Stimulated activated CD4-positive, alpha-beta T cell treated with anti-CD3 and anti-CD28 coated beads, Interleukin-12 subunit alpha, Interleukin-12 subunit beta, amount 100 ng/mL, for 4 hours (primary cell): ENCODE measurements at regions not wholly inside any gene's neighbourhood (a gene's known extent, or its start where the extent isn't known, plus 50 kb on each side); places are given as distances from the start of the nearest gene placed in this dataset.
"Not testable (repeated sequence)": the region's sequence is repeated elsewhere in the genome, so short reads cannot be mapped to it uniquely, and the experiment has no call there.

ENCODE experiments used
- DNase-seq: peaks from one replicate; pipeline ENCODE4 v3.0.0-alpha.2; 2020

GRCh38 chr11:87967459-87967858 is 207.8 kb downstream of the RAB38 start:
- DNase-seq: no peak

DNA sequence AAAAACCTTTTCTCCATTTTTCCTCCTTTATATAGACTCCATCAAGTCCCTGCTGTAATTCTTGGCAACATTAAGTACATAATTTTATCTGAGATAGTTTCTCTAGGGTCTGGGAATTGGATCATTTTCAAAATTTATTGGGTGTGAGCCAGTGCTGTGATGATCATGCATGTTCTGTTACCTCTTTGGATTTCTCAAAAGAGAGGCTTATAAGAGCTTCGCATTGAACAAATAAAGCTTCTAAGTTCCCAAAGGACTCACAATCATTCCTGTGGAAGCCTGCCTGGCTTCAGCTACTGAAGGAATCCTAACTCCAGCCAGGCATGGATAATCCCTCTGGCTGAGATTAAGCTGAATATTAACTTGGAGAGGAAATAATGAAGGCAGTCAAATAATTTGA is 208.5 kb downstream of the RAB38 start:
- DNase-seq: no peak

GRCh38 chr11:87966216-87966615 is 209.0 kb downstream of the RAB38 start:
- DNase-seq: no peak

DNA sequence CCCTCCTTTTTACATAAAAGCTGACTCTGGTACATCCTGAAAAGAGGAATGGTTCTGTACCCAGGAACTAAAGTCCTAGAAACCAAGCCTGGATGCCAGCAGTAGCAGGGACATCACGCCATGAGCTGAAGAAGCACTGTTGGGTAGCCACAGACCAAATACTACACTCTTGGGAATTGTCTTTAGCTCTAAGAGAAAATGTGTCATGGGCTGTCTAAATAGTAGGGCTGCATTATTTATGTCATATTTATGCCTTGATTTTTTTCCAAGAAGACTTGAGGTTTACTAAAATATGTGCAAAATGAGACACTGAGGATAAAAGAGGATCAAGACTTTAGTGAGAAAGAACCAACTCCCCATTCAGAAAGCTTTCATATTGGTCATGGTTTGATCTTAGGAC is 213.6 kb downstream of the RAB38 start:
- DNase-seq: no peak

- no peak for DNase-seq
These were observed 217.3 kb downstream of the RAB38 start for GRCh38 chr11:87957961-87958360.

DNA sequence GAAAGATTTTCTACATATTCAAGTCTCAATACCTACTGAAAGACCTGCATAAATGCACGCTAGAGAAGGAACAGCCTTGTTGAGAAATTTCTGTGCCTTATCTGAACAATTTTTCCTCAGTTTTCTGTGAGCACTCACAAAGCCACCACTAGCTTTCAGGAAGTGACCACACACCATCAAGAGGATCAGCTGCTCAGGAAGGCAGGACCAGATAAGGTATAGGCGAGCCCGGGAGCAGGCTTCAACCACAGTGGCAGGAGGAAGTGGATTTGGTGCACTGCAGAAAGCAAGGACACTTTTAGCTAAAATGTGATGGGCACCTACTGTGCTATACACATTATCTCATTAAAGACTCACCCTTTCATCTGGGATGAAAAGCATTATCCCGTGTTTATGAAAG is 220.8 kb downstream of the RAB38 start:
- no peak for DNase-seq

DNA sequence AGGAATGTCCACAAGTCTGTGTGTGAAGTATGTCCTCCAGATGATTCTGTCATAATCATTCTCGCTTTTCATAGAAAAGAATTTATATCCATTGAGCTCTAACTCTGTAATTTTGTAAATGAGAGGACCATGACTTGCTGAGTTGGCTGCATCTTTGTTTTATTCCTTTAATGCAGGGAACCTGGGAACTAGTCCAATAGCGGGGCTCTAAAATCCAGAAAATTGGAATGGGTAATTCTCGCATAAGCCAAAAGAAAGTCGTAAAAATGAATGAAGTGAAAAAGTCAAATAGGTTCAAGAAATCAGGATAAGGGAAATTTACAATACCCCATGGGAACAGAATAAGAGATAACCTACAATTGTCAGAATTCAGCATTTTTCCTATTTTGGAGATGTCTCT is 232.5 kb downstream of the RAB38 start:
- DNase-seq: no peak

DNA sequence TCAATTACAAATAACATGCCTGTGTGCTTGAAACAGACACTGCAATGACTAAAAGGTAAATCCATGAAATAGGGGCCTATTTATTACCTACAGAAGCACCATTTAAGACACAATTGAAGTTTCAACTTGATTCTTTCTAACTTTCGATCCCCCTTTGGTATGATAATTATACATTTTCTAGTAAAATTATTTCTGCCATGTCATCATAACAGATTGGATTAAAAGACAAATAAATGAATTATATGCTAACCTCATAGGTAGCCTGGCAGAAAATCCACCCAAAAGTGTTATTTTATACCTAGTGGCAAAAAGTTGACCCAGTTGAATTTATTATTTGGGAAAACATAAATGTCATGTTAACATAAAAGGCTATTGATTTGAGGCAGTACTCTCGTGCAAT is 241.1 kb downstream of the RAB38 start:
- DNase-seq: no peak

DNA sequence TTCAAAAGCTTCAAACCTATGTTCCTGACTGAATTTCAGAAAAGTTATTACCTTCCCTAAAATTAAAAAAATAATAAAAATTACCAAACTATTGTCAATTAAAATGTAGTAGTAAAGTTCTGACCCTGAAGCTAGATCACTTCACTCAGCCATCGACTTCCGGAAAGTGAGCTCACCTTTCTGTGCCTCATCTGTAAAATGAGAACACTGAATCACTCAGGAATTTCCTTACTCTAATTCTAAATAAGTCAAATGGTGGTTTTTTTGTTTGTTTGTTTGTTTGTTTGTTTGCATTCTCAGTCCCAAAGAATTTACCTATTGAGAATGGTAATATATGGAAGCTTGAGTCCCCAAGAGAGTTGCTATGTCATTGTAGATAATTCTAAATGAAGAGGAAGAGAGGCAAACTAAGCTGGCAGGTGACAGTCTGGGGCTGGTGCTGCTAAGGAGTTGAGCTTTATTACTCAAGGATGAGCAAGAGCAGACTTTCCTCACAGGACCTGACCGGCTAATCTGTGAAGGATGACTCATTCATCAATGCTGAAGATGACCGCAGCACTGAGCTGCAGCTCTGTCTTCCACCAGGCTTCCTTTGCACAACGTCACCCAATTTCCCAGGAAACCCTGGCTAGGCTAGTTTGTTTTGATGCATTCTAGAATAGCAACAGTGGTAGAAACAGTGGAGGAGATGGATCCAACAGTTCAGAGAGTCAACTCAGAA is 248.8 kb downstream of the RAB38 start:
- DNase-seq: no peak

GRCh38 chr11:87924125-87924524 is 251.1 kb downstream of the RAB38 start:
- DNase-seq: no peak

- no peak for DNase-seq
These were observed 258.1 kb downstream of the RAB38 start for GRCh38 chr11:87917111-87917510.

- DNase-seq: no peak
These were observed 266.1 kb downstream of the RAB38 start for GRCh38 chr11:87909178-87909577.

DNA sequence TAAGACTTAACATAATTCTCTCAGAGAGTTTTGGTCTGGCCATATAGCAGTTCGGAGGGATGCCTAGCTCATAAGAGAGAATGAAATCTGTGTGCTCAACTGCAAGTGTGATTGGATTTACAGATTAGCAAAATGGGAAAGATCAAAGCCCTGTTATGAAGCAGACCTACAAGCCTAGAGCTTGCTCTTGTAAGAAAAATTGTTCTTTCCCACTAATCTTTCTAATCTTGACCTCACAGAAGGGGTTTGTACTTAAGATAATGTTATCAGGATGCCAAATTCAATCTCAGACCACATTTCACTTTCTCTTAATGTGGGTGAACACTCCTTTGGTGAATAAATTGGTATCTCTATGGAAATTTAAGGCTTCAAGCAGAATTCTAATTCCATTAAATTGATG is 267.2 kb downstream of the RAB38 start:
- no peak for DNase-seq

- no peak for DNase-seq
These were observed 271.9 kb downstream of the RAB38 start for GRCh38 chr11:87903345-87903744.

- no peak for DNase-seq
These were observed 273.9 kb downstream of the RAB38 start for GRCh38 chr11:87901341-87901740.

DNA sequence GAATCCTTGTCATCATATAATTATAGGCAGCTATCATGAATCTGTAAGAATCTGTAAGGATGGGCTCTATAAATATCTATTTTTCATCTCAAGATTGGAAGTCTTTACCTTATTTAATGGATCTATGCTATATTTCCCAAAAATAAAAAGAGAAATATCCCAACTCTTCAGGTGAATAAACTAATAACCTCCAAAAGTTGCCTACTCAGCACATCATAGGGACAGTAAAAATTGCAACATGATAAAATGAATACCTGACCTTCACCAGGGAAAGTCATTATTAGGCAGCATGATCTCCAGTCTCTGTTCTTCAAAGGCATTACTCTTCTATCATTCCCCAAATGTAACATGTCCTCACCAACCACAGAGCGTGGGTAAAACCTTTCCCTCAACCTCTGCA is 277.3 kb downstream of the RAB38 start:
- no peak for DNase-seq

GRCh38 chr11:87897071-87897470 is 278.2 kb downstream of the RAB38 start:
- DNase-seq: no peak

DNA sequence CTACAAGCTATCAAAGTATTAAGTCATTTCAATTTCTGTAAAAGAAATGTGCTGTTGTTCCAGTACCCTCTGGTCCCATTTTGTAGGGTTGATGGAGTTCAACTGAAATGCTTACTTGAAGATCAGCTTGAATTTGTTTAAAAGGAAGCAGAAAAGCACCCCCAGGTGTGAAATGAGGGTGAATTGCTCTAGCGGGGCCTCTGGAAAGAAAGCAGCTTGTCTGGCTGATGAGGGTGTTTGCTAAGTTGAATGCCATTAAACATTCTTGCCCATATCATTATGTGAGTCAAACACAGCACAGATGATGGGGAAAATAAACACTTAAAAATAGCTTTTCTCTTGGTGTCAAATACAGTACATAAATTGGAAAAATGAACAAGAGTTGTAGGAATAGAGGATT is 280.3 kb downstream of the RAB38 start:
- DNase-seq: no peak

GRCh38 chr11:87892291-87892690 is 283.0 kb downstream of the RAB38 start:
- no peak for DNase-seq

DNA sequence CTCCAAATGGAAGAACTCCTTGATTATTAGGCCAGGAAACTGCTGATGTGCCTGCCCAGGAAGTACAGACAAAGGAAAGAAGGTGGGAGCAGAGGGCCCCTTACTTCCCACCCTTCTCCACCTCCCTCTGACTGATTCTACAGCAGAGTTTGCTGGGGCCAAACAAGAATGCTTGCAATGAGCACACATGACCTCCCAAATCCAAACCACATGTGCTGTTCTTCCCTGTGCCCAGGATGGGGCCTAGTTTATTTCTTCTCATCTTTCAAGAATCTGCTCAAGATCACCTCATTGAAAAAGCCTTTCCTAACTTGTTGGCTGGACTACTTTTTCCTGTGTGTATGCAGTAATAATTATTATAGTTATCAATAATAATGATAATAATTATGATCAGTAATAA is 286.1 kb downstream of the RAB38 start:
- DNase-seq: no peak

DNA sequence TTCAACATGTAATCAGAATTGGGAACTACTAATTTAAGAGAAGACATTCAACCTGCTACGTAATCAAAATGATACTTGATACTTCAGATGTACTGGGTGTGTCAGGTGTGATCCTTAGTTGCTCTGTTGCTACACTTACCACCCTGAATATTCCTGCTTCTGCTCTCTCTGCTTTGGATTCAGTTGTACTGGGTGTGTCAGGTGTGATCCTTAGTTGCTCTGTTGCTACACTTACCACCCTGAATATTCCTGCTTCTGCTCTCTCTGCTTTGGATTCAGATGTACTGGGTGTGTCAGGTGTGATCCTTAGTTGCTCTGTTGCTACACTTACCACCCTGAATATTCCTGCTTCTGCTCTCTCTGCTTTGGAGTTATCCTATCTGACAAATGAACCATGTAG is 290.2 kb downstream of the RAB38 start:
- DNase-seq: not testable (repeated sequence)

DNA sequence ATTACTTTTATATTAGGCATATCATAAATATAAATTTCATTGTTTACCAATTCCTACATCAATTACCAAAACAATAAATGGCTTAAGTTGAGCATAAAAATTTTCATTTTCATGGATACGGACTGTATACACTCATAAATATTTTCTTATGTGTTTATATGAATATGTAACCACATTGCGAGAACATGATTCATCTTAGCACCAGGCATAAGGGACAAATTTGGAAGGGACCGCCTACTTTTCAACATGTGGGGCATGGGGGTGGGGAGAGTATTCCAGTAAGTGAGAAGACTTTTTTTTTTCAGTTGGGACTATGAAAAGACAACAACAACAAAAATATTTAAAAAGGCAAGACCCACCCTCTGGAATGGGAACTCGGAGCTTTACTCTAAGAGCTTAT is 296.1 kb downstream of the RAB38 start:
- no peak for DNase-seq

DNA sequence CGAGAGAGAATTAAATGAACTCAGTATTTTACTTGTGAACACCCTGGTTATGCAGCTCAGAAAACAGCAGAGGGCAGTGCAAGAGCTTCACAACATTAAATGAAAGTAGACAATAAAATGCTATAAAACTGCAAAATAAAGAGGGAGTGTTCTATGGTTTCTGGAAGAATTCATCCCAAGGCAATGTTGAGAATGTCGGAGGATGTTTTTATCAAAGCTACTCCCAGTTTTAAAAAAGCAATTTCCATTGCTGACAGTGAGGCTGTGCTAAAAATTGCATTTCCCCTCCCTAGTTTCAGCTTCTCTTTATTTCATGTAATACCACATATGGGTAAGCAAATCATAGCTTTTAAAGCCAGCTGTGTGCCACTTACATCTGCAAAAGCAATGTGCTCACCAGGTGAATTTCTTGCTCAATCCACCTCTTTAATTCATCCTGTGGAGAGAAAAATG is 296.8 kb downstream of the RAB38 start:
- DNase-seq: no peak

DNA sequence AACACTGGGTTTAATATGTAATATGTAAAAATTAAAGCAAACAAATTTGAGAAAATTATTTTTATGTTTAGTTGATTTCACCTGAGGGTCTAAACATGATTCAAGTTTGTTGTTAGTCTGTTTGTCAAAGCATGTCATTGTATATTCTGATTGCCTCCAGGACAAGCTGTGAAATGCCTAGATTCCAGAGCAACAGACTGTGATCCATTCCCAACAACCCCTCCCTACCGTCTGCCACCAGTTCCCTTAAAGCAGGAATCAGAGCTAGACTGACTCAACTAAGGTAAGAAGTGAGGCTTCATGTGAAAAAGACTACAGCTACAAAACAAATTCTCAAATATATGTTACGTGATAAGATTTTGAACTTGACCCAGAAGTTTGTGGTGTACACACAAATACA is 304.2 kb downstream of the RAB38 start:
- no peak for DNase-seq

DNA sequence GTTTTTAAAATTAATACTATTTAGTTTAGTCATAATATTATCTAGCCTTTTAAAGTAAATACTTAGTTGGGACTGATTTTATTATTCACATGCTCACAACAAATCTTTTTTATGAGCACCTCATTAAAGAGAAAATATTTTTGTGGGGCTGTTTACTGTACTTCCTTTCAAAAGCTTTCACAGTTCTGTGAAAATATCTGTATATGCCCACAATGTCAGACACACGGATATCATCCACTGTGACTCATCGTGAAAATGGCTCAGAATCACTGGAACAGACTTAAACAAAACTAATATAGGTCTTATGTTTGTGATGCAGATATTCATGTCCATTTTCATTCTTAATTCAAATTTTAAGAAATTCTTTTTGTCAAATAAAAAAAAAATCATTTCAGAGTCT is 305.2 kb downstream of the RAB38 start:
- DNase-seq: no peak

DNA sequence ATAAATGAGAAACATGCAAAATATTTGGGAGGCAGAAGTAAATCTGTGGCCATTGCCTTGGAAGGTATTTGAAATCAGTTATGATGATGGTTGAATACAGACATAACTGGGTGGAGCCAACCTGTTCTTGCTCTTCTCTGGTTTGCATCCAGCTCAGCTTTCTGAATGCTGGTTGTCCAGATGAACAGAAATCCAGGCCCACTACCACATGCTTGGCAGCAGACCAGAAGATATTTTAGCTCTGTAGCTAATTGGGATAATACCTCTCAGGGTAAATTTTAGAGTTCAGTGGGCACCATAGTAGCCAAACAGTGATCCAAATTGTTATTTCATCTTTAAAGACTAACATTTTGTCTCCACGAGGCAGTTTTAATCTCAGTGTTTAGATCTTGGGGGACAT is 308.3 kb downstream of the RAB38 start:
- no peak for DNase-seq
